Cardiac muscle cell (in vitro differentiated cells and primary cell): ENCODE measurements at regions not wholly inside any gene's neighbourhood (a gene's known extent, or its start where the extent isn't known, plus 50 kb on each side); places are given as distances from the start of the nearest gene placed in this dataset.
"Not testable (repeated sequence)": the region's sequence is repeated elsewhere in the genome, so short reads cannot be mapped to it uniquely, and the experiment has no call there.

Experiments
- DNase-seq, 2 donors: peaks; one replicate each; pipeline versions ENCODE4 v3.0.0 to v3.0.0-alpha.2; 2010 to 2017; ENCODE audit warnings: low read depth in 1 of 2, low spot score in 1 of 2
- H3K27ac ChIP-seq: fragments of 200-600 bp; sonication (generic); 2 replicates; pipeline ENCODE4 v1.5.1; 2016
- H3K27me3 ChIP-seq: fragments of 200-600 bp; sonication (generic); 2 replicates; pipeline ENCODE4 v1.6.0; 2016; ENCODE audit warnings: control low read depth
- H3K36me3 ChIP-seq: fragments of 200-600 bp; sonication (generic); 2 replicates; pipeline ENCODE4 v1.5.1; 2016; ENCODE audit warnings: control low read depth
- H3K4me1 ChIP-seq: fragments of 200-600 bp; sonication (generic); 2 replicates; pipeline ENCODE4 v1.8.1; 2017; ENCODE audit warnings: low read depth, mild to moderate bottlenecking, mixed run types
- H3K4me3 ChIP-seq: fragments of 200-600 bp; sonication (generic); 2 replicates; pipeline ENCODE4 v1.5.1; 2016; ENCODE audit warnings: mild to moderate bottlenecking
- H3K9me3 ChIP-seq: fragments of 200-600 bp; sonication (generic); 2 replicates; pipeline ENCODE4 v1.5.1; 2017; ENCODE audit warnings: low read depth, mild to moderate bottlenecking, control low read depth
- TF ChIP-seq, protein P1 (sequence below): IDR thresholded peaks from 2 replicates; pipeline ENCODE4 v1.5.1; 2012; ENCODE audit warnings: low read depth, mild to moderate bottlenecking, low read length

DNA sequence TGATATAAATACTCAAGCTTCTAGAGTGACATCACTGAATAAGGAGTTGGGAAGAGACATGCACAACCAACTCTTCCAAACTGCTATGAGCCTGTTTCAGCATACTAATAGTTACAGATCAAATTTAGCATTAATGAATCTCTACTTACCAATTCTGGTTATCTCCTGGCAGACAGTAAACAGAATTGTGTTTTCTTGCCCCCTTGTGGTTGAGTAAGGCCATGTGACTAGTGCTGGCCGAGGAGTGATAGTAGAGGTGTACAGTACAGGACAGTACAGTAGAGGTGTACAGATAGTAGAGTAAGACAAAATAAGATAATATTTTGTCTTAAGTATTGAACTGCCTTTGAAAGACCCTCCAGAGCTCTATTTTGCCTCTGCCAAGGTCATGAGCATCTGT lies 681.4 kb downstream of the GABRG1 start:
- Histone ChIP-seq H3K27ac (no peak overlapping the region), H3K4me1 (peaks cover 12% of the 10 kb centered on the region), H3K36me3 (no peaks in the 10 kb centered on the region), H3K9me3 (no peaks in the 10 kb centered on the region), H3K27me3 (no peaks in the 10 kb centered on the region), H3K4me3 (no peak overlapping the region)
- peak; percentile 33 to 51 for DNase-seq
- TF ChIP-seq, protein P1, sequence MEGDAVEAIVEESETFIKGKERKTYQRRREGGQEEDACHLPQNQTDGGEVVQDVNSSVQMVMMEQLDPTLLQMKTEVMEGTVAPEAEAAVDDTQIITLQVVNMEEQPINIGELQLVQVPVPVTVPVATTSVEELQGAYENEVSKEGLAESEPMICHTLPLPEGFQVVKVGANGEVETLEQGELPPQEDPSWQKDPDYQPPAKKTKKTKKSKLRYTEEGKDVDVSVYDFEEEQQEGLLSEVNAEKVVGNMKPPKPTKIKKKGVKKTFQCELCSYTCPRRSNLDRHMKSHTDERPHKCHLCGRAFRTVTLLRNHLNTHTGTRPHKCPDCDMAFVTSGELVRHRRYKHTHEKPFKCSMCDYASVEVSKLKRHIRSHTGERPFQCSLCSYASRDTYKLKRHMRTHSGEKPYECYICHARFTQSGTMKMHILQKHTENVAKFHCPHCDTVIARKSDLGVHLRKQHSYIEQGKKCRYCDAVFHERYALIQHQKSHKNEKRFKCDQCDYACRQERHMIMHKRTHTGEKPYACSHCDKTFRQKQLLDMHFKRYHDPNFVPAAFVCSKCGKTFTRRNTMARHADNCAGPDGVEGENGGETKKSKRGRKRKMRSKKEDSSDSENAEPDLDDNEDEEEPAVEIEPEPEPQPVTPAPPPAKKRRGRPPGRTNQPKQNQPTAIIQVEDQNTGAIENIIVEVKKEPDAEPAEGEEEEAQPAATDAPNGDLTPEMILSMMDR: peak; percentile 50

- Histone ChIP-seq H3K4me1 (peaks cover 12% of the 10 kb centered on the region), H3K9me3 (no peaks in the 10 kb centered on the region), H3K4me3 (no peak overlapping the region), H3K27ac (no peak overlapping the region), H3K27me3 (no peaks in the 10 kb centered on the region), H3K36me3 (no peaks in the 10 kb centered on the region)
- TF ChIP-seq, protein P1: no peak
- peak; percentile 6 to 29 for DNase-seq
Measured at GRCh38 chr4:45438047-45438446, 685.8 kb downstream of the GABRG1 start.

DNA sequence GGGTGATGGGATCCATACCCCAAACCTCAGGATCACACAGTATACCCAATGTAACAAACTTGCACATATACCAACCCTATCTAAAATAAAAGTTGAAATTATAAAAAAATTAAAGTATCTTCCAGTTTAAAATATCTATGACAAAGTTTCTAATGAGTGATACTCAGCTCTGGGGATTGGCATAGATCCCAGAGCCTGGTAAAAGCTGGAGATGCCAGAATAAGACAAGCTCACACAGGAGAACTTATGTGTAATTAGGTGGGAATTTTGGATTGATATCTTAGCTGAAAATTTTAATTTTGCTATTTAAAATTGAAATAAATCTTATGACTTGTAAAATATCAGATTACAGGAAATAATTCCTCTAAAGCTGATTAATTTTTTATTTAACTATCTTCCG lies 686.5 kb downstream of the GABRG1 start:
- H3K4me1 ChIP-seq: peaks cover 12% of the 10 kb centered on the region
- no peak overlapping the region for H3K27ac ChIP-seq
- no peaks in the 10 kb centered on the region for H3K36me3 ChIP-seq
- no peak overlapping the region for H3K4me3 ChIP-seq
- no peak for DNase-seq
- H3K27me3 ChIP-seq: no peaks in the 10 kb centered on the region
- H3K9me3 ChIP-seq: no peaks in the 10 kb centered on the region
- TF ChIP-seq, protein P1: no peak

- no peaks in the 10 kb centered on the region for H3K36me3 ChIP-seq
- H3K27me3 ChIP-seq: no peaks in the 10 kb centered on the region
- no peaks in the 10 kb centered on the region for H3K4me1 ChIP-seq
- H3K27ac ChIP-seq: no peak overlapping the region
- TF ChIP-seq, protein P1: no peak
- H3K9me3 ChIP-seq: no peaks in the 10 kb centered on the region
- no peak overlapping the region for H3K4me3 ChIP-seq
- DNase-seq: no peak
Measured at GRCh38 chr4:45425135-45425534, 698.7 kb downstream of the GABRG1 start.

GRCh38 chr4:45423896-45424295 lies 697.5 kb upstream of the GNPDA2 start:
- Histone ChIP-seq H3K9me3 (no peaks in the 10 kb centered on the region), H3K4me1 (no peaks in the 10 kb centered on the region), H3K4me3 (no peak overlapping the region), H3K27ac (no peak overlapping the region), H3K27me3 (no peaks in the 10 kb centered on the region), H3K36me3 (no peaks in the 10 kb centered on the region)
- TF ChIP-seq, protein P1: no peak
- no peak for DNase-seq

GRCh38 chr4:45420091-45420674 lies 693.8 kb upstream of the GNPDA2 start:
- not testable (repeated sequence) for DNase-seq, H3K4me1 ChIP-seq, H3K4me3 ChIP-seq, H3K27me3 ChIP-seq, H3K36me3 ChIP-seq, H3K9me3 ChIP-seq, H3K27ac ChIP-seq
